PC-3 (cell line): ENCODE measurements at regions not wholly inside any gene's neighbourhood (a gene's known extent, or its start where the extent isn't known, plus 50 kb on each side); places are given as distances from the start of the nearest gene placed in this dataset.

Source experiments
- ATAC-seq: fragments of 200-7000 bp; cut with Tn5 transposase; 2 replicates; pipeline ENCODE4 v1.9.1; 2020; ENCODE audit warnings: mild to moderate bottlenecking, moderate library complexity
- BruUV-seq: library from RNA; stranded (reverse); fragments of 400-500 nt; replicated peaks from 2 replicates; lab custom pipeline; 2021; lab: Mats Ljungman, UMichigan
- CTCF ChIA-PET: fragments of 300-600 bp; sonication (Branson Sonifier 250); formaldehyde crosslinking; loops from one replicate; lab custom pipeline; 2022; ENCODE audit warnings: antibody characterized with exemption; lab: Charles Lee
- POLR2A ChIA-PET: fragments of 300-600 bp; sonication (Branson Sonifier 250); formaldehyde crosslinking; loops from one replicate; lab custom pipeline; 2022; ENCODE audit warnings: antibody characterized with exemption; ENCODE audit not compliant: unreplicated experiment; lab: Charles Lee
- DNase-seq: peaks from one replicate; pipeline ENCODE4 v3.0.0-alpha.2; 2015
- H2AFZ ChIP-seq: fragments of 300-600 bp; sonication (generic); 2 replicates; pipeline ENCODE4 v1.6.0; 2016; ENCODE audit warnings: antibody characterized with exemption, low read length
- H3F3A ChIP-seq: fragments of 300-600 bp; sonication (generic); one replicate; pipeline ENCODE4 v1.6.0; 2017; ENCODE audit warnings: antibody characterized with exemption, low read length, control low read depth, mild to moderate bottlenecking; ENCODE audit not compliant: unreplicated experiment
- H3K27ac ChIP-seq: fragments of 300-600 bp; sonication (generic); 2 replicates; pipeline ENCODE4 v1.5.1; 2016; ENCODE audit warnings: mild to moderate bottlenecking, low read length
- H3K27me3 ChIP-seq: fragments of 300-600 bp; sonication (generic); 2 replicates; pipeline ENCODE4 v1.6.1; 2016; ENCODE audit warnings: low read length, mixed read lengths
- H3K36me3 ChIP-seq: fragments of 300-600 bp; sonication (generic); 2 replicates; pipeline ENCODE4 v1.6.1; 2016; ENCODE audit warnings: low read depth, mixed run types, low read length, mixed read lengths
- H3K4me1 ChIP-seq: fragments of 300-600 bp; sonication (generic); 2 replicates; pipeline ENCODE4 v1.5.1; 2016; ENCODE audit warnings: low read length; ENCODE audit not compliant: insufficient read depth
- H3K4me2 ChIP-seq: fragments of 300-600 bp; sonication (generic); 2 replicates; pipeline ENCODE4 v1.6.0; 2016; ENCODE audit warnings: low read length
- H3K4me3 ChIP-seq: fragments of 300-600 bp; sonication (generic); 2 replicates; pipeline ENCODE4 v1.5.1; 2016; ENCODE audit warnings: mild to moderate bottlenecking, low read length, mixed read lengths
- H3K79me2 ChIP-seq: fragments of 300-600 bp; sonication (generic); 2 replicates; pipeline ENCODE4 v1.6.1; 2017; ENCODE audit warnings: low read length, mixed read lengths
- H3K9ac ChIP-seq: fragments of 300-600 bp; sonication (generic); 2 replicates; pipeline ENCODE4 v1.6.0; 2016; ENCODE audit warnings: mild to moderate bottlenecking, low read length
- H3K9me2 ChIP-seq: fragments of 300-600 bp; sonication (generic); replicated peaks from 2 replicates; pipeline ENCODE4 v1.6.1; 2016; ENCODE audit warnings: mixed run types, low read length, mixed read lengths
- H3K9me3 ChIP-seq: fragments of 300-600 bp; sonication (generic); 2 replicates; pipeline ENCODE4 v1.6.1; 2016; ENCODE audit warnings: low read length, mixed read lengths
- H4K20me1 ChIP-seq: fragments of 300-600 bp; sonication (generic); 2 replicates; pipeline ENCODE4 v1.6.1; 2016; ENCODE audit warnings: low read length, mixed read lengths
- CTCF ChIP-seq: fragments of 300-600 bp; sonication (generic); conservative IDR thresholded peaks from 2 replicates; pipeline ENCODE4 v1.5.1; 2017; ENCODE audit warnings: antibody characterized with exemption, low read depth, mild to moderate bottlenecking, low read length
- EZH2 ChIP-seq: fragments of 300-600 bp; sonication (generic); IDR thresholded peaks from one replicate; pipeline ENCODE4 v1.6.1; 2017; ENCODE audit warnings: antibody characterized with exemption, mild to moderate bottlenecking, low read length; ENCODE audit not compliant: unreplicated experiment
- EZH2phosphoT487 ChIP-seq: fragments of 300-600 bp; sonication (generic); IDR thresholded peaks from 2 replicates; pipeline ENCODE4 v1.6.1; 2018; ENCODE audit warnings: mild to moderate bottlenecking, antibody characterized with exemption, low read length, borderline replicate concordance
- intact Hi-C: fragments of 100-400 bp; cut with micrococcal nuclease; formaldehyde crosslinking; loops from 2 replicates; pipeline ENCODE4 v1.9.0; 2023

DNA sequence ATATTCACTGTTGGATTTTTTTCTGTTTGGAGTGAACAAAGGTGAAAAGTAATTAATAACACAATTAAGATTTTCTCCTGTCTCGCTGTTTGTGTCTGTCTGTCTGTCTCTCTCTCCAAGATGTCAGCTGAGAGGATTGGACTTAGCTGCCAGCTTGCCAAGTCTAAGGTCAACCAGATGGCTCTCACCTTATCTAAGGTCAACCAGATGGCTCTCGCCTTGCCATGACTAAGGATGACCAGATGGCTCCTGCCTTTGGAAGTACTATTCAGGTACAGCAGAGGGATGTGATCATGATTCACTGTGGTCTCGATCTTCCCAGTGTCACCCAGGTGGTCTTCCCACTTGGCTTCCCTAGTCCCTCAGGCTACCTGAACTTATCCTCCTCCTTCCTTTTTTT lies 1436.4 kb downstream of the UQCRFS1 start:
- Histone ChIP-seq H3K4me3 (no peak overlapping the region), H3K27me3 (no peaks in the 10 kb centered on the region), H3K79me2 (no peaks in the 10 kb centered on the region), H3K9me2 (no peaks in the 10 kb centered on the region), H3K36me3 (peaks cover 25% of the 10 kb centered on the region; the same call in 1 of the 2 replicates), H3K9ac (no peak overlapping the region), H3K27ac (no peak overlapping the region), H4K20me1 (no peaks in the 10 kb centered on the region), H3K4me2 (no peak overlapping the region), H3K4me1 (no peaks in the 10 kb centered on the region), H3K9me3 (no peaks in the 10 kb centered on the region), H3F3A (no peaks in the 10 kb centered on the region), H2AFZ (no peak overlapping the region)
- BruUV-seq, result no TSS peak
- no peak for ATAC-seq
- TF ChIP-seq CTCF, result no peak
- no peak for TF ChIP-seq EZH2
- no peak for TF ChIP-seq EZH2phosphoT487
- intact Hi-C loops, result no loop called here
- ChIA-PET POLR2A (no interaction called here), CTCF (no interaction called here)
- no peak for DNase-seq

GRCh38 chr19:27776020-27776419 lies 1436.9 kb downstream of the UQCRFS1 start:
- CTCF ChIA-PET, result no interaction called here

GRCh38 chr19:27775395-27775794 lies 1437.6 kb downstream of the UQCRFS1 start:
- Histone ChIP-seq H3K27me3 (no peaks in the 10 kb centered on the region), H3F3A (no peaks in the 10 kb centered on the region), H3K27ac (no peak overlapping the region), H3K36me3 (peaks cover 25% of the 10 kb centered on the region; the same call in 1 of the 2 replicates), H2AFZ (no peak overlapping the region), H3K9me3 (no peaks in the 10 kb centered on the region), H3K79me2 (no peaks in the 10 kb centered on the region), H3K9me2 (no peaks in the 10 kb centered on the region), H3K9ac (no peak overlapping the region), H3K4me3 (no peak overlapping the region), H4K20me1 (no peaks in the 10 kb centered on the region), H3K4me2 (no peak overlapping the region), H3K4me1 (no peaks in the 10 kb centered on the region)
- TF ChIP-seq EZH2phosphoT487 (no peak), EZH2 (no peak), CTCF (no peak)
- DNase-seq (no peak), ATAC-seq (no peak)
- ChIA-PET CTCF (no interaction called here), POLR2A (no interaction called here)
- intact Hi-C loops, result no loop called here
- no TSS peak for BruUV-seq

More at GRCh38 chr19:27776020-27776419, 1436.9 kb downstream of the UQCRFS1 start:
- no peaks in the 10 kb centered on the region for H3K27me3 ChIP-seq
- BruUV-seq, result no TSS peak
- TF ChIP-seq EZH2phosphoT487, result no peak
- POLR2A ChIA-PET, result no interaction called here
- no peak overlapping the region for H3K4me3 ChIP-seq
- no peak for ATAC-seq
- peaks cover 25% of the 10 kb centered on the region; the same call in 1 of the 2 replicates for H3K36me3 ChIP-seq
- H2AFZ ChIP-seq, result no peak overlapping the region
- H3K4me1 ChIP-seq, result no peaks in the 10 kb centered on the region
- H3F3A ChIP-seq, result no peaks in the 10 kb centered on the region
- no peak overlapping the region for H3K9ac ChIP-seq
- H4K20me1 ChIP-seq, result no peaks in the 10 kb centered on the region
- H3K9me3 ChIP-seq, result no peaks in the 10 kb centered on the region
- no peaks in the 10 kb centered on the region for H3K79me2 ChIP-seq
- H3K27ac ChIP-seq, result no peak overlapping the region
- H3K9me2 ChIP-seq, result no peaks in the 10 kb centered on the region
- no peak overlapping the region for H3K4me2 ChIP-seq
- DNase-seq, result peak; percentile 25
- intact Hi-C loops, result no loop called here
